Stimulated activated CD4-positive, alpha-beta T cell treated with anti-CD3 and anti-CD28 coated beads, Interleukin-1b, Interleukin-23, amount 100 ng/mL, for 24 hours (primary cell): ENCODE measurements at regions not wholly inside any gene's neighbourhood (a gene's known extent, or its start where the extent isn't known, plus 50 kb on each side); places are given as distances from the start of the nearest gene placed in this dataset.
"Not testable (repeated sequence)": the region's sequence is repeated elsewhere in the genome, so short reads cannot be mapped to it uniquely, and the experiment has no call there.

Source experiments
- DNase-seq, 4 experiments: peaks; one replicate each; pipeline ENCODE4 v3.0.0-alpha.2; 2020; ENCODE audit warnings: low read depth in 4 of 4, low spot score in 1 of 4

DNA sequence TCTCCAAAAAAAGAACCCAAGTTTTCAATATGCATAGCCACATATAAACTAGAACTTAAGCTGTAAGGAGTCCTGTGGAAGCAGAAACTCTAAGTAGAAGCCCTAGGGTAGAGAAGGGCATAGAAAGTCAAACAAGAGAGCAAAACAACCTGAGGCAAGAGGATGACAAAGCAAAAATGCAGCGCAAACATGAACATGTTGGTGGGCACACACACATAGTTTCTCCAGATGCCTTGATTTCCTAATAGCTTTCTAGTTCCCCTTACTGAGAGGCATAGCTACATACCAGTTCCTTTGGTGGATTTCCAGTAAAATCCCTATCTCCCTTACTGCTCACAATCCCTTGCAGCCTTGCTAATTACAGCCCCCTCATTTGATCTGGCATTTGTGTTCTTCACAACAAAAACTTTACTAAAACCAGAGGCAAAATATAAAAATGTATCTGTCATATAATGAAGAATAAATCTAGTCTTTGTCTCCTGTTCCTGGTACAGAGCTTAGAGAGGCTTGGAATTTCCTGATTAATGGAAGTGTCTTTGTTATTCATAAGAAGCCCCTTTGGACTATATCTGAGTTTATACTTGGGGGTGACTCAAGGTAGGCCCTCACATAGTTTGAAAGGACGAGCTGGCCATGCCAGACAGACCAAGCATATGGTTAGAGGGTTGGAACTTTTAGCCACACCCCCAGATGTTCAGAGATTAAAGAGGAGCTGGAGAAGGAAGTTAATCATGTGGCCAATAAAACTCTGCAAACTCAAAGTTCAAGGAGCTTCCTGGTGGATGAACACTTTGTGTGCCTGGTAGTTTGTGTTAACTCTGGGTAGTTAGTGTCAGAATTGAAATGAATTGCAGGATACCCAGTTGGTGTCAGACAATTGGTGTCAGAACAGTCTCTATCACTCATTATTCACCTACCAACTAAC is 52.7 kb upstream of the ZCCHC13 start:
- no peak for DNase-seq

DNA sequence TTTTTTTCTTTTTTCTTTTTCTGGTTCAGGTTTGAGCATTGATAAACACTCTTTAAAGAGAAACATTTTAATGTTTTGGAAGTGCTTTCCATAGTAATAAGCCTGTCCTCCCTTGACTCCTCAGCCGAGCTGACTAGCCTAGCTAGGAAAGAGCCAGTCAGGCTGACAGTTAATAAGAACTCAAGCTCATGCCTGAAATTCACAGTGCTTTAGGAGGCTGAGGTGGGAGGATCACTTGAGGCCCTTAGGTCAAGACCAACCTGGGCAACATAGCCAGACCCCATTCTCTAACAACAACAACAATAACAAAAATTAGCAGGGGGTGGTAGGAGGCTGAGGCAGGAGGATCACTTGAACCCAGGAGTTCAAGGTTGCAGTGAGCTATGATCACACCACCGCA is 53.4 kb upstream of the ZCCHC13 start:
- DNase-seq: no peak

DNA sequence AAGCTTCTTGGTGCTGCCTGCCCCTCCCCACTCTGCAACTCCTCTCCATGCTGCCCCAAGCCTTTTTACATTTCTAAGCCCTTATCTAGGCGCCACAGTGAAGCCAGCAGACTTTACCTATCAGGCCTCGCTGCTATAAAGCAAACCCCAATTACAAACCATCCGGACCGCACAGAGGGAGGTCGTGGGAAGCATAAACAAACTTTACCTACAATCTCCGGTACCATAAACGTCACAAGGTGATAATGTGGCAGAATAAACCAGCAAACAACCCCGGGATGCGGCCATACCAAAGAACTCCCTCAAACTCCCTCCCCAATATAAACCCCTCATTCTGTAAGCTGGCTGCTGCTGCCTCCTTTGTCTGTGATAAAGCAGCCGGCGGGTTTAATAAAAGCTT is 54.0 kb upstream of the ZCCHC13 start:
- no peak for DNase-seq

DNA sequence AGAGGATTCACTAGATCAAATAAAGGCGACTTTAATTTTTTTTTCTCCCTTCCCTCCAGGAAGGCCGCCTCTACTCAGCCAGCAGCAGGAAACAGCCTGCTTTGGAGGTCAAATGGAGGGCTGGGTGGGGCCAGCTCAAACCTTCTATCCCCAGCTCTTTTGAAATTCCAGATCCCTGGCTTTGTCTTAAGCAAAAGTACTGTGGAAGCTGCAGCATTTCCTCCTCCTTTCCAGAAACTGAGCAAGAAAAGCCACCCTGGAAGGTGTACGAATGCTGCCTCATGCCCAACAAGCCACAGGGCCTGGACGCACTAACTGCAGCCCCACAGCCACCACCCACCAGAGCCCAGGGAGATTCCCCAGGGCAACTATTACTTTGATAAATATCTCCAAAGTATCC is 55.1 kb upstream of the ZCCHC13 start:
- no peak for DNase-seq

DNA sequence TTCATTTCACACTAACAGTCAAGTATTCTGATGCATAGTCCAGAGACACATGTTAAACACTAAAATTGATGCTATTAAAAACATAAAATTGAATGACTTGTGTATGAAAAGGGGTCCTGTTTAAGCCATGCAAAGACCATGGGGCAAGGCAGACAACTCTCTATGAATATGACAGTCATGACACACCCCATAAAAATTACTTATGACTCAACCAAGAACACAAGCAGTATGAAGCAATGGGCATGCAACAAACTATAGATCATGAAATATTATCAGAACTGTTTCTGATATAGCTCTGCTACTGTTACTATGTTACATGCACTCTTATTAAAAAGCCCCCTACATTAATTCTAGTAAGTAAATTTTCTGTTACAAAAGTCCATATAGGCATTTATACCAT is 57.5 kb upstream of the ZCCHC13 start:
- DNase-seq: no peak

DNA sequence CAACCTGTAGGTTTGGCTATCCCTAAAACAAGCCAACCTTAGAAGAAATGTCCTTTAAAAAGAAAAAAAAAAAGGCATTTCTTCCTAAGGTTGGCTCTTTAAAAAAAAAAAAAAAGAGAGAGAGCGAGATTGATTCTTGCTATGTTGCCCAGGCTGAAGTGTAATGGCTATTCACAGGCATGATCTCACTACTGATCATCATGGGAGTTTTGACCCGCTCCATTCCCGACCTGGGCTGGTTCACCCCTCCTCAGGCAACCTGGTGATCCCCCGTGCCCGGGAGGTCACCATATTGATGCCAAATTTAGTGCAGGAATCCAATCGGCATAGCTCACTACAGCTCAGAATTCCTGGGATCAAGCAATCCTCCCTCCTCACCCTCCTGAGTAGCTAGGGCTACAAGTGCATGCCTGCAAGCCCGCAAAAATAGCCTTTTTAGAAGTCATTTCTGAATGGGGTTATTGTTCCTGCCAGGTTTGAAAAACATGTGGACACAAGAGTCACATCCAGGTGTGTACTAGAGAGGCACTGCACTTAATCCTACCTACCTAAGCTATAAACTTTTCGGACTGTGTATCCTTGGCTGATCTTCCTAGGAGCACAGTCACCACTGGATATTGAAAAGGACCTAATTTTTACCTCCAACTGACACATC is 61.4 kb upstream of the ZCCHC13 start:
- DNase-seq: no peak

DNA sequence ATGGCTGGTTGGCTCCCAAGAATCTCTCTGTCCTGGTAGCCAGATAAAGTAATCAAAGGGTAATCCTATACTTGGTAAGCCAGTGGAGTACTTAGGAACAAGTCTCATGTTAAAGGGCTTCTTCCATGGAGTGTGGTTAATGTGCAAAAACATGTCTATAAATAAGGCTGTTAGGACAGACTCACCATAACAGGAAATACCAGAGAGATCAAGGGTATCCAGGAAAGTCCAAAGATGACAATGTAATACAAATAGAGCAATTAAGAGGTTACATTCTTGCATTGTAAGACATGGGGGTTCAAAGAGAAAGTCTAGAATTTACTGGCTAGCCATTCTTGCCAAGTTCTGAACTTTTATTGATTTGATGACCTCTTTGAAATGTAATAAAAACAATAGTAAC is 61.9 kb upstream of the ZCCHC13 start:
- DNase-seq: no peak

DNA sequence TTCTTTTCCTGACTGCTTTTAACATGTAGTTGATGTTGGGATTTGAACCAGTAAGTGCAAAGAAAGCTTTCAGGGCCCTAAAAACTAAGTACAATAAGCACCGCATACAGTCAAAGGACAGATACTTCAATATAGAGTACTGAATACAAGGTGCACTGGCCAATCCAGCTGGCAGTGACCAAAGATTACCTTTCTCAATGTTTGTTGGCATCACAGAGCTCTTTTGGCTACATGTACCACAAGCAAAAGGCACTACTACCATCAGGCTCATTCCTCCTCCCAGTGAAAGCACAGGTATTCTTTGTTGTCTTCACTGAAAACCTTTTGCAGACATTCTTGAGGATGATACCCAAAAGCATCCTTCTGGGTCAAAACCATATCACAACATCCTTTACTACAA is 65.2 kb upstream of the ZCCHC13 start:
- no peak for DNase-seq

DNA sequence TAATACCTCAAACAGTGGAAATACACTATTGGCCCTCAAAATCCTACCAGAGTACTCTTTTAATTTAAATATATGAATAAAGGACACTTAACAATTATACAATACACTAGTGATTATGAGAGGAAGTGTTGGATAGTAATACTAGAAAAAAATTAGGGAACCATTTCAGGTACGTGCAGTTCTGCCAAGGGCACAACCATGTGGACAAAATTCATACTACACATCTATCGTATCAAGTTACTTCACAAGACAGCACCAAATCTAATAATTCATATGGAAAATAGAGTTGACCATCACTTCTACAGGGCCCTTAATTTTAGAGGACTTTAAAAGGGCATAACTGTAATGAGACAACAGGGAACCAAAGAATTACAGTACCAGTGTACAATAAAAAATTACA is 69.2 kb upstream of the ZCCHC13 start:
- DNase-seq: no peak

DNA sequence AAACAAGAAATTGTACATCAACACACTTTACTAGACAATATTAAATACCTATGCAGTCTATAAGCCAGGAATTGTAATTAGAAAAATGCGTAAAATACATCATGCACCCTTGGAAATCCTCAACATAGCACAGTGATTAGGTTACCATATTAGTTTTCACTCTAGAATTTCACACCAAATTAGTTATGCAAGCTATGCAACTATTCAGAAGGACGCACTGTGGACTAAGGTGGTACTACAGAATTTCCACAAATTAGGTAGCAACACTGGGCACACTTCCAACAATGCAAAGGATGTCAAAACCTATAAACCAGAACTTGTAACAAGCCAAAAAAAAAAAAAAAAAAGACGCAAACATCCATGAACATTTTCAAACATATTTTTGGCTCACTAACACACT is 71.1 kb upstream of the ZCCHC13 start:
- DNase-seq: no peak

DNA sequence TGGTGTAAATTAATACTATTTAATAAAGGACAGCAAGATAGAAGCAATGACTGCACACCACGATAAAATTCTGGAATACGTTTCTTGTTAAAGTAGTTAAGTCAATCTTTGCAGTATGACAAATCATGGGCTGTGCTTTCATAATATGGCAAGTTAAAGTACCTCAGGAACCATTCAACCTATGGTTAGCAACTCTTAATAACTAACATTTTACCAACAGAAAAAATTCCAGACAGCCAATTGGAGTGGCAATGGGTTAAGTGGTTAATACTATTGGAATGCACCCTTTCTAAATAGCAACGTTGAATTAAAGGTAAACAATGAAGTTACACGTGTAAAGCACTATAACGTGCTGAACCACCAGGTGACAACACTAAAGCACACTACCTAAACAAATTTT is 72.4 kb upstream of the ZCCHC13 start:
- DNase-seq: no peak

DNA sequence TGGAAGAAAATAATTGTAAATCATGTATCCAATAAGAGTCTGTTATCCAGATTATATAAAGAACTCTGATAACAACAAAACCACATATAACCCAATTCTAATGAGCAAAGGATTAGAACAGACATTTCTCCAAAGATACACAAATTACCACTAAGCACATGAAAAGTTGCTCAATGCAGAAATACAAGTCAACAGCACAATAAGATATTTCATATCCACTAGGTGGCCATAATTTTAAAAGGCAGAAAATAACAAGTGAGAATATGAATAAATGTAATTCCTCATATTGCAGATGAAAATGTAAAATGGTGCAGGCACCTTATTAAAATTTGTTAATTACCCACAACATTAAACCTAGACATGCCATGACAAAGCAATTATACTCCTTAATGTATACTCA is 73.9 kb upstream of the ZCCHC13 start:
- no peak for DNase-seq

DNA sequence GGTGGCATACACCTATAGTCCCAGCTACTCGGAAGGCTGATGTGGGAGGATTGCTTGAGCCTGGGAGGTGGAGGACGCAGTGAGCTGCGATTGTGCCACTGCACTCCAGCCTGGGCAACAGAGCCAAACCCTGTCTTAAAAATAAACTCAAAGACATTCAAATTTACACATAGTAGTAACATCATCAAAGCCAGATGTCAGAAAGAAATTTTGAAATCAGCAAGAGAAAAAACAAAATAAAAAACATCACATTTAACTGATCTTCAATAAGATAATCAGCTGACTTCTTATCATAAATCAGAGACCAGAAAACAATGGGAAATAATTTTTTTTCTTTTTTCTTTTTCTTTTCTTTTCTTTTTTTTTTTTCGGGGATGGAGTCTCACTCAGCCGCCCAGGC is 78.9 kb upstream of the ZCCHC13 start:
- no peak for DNase-seq

DNA sequence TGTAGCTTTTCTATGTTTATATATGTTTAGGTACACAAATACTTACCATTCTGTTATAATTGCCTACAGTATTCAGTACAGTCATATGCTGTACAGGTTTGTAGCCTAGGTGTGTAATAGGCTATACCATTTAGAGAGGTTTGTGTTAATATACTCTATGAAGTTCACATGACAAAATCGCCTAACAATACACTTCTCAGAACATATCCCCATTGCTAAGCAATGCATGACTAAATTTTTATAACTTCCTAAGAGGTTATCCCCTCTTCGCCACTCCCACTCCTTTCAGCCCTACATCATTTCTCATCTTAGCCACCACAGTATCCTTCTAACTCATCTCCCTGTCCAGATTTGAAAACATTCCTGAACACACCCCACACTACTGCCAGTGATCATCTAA is 83.7 kb upstream of the ZCCHC13 start:
- no peak for DNase-seq

DNA sequence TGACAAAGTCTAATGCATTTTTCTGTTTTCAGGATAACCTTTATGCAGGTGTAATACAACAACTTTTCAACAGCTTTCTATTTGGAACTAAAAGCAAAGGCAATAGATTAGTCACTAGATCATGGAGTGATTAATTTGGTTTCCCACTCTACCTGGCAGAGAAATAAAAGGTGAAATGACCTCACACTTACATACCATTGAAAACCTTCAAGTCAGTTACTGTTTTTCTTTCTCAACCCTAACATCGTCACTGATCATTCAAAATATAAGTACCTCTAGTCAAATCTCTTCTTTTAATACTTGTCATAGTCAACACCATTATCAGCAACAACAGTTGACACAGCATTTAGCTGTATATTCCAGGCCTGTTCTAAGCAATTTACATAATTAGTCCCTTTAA is 85.1 kb upstream of the ZCCHC13 start:
- DNase-seq: no peak

DNA sequence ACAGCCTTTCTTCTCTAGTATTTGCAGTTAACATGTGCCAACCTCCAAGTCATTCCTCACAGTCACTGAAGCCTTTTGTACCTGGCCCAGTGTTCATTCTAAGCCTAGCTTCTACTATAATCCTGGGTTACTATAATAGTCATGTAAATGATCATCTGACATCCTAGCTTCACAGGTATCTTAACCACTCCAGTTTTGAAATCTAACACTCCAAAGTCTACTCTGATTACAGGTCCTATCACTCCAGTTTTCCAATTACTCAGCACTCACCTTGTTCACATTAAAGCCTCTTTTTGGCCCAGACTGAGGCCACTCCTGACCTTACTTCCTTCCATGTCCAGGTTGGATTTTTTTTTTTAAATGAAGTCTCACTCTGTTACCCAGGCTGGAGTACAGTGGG is 87.6 kb upstream of the ZCCHC13 start:
- DNase-seq: no peak

DNA sequence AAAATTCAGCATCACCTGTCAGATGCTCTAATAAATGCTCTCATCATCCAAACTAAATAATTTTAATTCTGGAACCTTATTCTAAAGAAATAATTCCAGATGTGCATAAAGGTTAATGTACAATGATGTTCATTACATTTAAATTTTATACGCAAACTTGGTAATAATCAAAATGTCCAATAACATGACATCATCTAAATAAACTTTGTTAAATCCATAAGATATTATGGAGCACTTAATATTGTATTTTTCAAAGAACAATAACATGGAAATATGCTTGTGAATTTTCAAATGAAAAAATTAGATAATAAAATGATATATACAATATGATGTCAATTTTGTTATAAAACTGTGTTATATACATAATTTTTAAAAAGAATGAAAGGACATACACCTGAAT is 92.1 kb upstream of the ZCCHC13 start:
- no peak for DNase-seq

DNA sequence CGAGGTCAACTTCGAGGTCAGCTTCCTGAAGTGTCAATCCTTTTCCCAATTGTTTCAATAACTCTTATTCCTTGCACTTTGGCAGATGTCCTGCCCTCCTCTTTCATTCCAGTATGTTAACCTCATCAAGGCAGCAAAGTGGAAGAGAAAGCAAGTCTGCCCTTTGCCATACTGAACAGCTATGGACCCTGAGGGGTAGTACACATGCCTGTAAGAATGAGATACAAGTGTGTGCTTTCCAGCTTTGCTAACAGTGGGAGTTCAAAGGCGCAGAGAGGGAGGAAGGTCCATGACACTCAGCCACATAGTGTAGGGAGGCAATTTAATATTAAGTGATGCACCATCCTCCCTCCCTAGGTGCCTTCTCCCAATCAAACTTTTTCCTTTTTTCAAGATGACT is 96.4 kb upstream of the ZCCHC13 start:
- no peak for DNase-seq

DNA sequence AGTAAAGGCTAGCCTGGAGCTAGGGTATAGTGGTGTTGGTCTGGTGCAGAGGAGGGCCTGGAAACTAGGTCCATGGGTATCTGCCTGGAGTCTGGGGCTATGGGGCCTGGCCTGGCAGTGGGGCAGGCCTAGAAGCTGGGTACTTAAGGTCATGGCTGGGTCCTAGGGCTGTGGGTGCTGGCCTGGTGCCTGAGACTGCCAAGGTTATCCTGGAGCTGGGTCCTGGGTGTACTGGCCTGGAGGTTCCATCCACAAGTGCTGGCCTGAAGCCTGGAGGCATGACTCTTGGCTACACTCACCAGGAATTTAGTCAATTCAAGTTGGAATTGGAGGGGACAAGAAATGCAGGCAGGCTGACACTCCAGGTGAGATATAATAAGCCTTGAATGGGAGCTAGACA is 108.4 kb upstream of the ZCCHC13 start:
- no peak for DNase-seq

DNA sequence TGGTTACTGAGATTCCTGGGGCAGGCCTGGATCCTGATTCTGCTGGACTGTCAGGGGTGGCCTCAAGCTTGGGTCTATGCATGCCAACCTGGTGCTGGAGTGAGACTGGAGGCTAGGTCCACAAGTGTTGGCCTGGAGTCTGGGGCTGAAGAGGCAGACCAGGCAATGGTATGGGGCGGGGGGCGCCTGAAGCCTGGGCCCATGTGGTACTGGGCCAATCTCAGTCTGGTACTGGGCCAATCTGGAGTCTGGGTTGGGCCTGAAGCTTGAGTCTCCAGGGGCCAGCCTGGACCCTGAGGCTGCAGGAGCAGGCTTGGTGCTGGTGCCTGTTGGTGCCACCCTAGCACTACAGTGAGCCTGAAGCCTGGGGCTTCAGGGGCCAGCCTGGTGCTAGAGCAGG is 108.9 kb upstream of the ZCCHC13 start:
- no peak for DNase-seq

DNA sequence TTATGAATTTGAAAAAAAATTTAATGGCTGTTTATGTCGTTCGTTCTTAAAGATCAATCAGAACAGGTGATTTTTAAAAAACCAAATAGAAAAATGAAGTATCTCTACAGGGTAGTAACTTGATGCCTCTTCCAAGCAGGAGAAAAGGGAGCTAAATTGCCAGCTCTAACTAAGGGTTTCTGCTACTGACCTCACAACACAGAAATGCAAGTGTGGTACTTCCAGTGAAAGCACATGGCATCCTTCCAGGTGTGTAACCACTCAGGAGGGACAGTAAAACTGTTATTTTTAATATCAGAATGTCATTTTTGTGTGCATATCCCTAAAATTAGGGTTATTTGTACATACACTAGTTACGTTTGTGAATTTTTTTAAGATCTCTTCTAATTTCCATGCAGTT is 116.8 kb upstream of the ZCCHC13 start:
- no peak for DNase-seq

DNA sequence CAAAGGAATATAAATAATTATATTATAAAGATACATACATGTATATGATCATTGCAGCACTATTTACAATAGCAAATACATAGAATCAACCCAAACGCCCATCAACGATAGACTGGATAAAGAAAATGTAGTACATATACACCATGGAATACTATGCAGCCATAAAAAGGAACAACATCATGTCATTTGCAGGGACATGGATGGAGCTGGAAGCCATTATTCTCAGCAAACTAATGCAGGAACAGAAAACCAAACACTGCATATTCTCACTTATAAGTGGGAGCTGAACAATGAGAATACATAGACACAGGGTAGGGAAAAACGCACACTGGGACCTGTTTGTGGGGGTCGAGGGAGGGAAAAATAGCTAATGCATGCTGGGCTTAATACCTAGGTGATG is 120.9 kb upstream of the ZCCHC13 start:
- not testable (repeated sequence) for DNase-seq

DNA sequence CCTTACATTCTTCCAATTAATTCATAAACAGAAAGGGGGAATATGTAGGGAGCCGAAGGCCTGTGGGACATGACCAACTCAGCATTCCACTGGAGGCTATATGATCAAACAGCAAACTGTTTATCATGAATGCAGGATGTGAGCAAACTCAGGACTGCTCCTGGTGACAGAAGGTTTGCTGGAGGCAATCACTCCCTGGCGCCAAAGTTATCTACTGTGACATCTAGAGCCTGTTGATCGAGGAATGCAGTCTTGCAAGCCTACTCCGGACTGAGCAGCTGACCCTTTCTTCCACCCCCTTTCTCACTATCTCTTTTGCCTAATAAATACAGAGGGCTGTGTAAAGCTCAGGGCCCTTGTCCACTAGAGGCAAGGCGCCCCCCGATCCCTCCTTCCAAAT is 122.0 kb upstream of the ZCCHC13 start:
- DNase-seq: not testable (repeated sequence)
